BE2C (cell line): ENCODE measurements at regions not wholly inside any gene's neighbourhood (a gene's known extent, or its start where the extent isn't known, plus 50 kb on each side); places are given as distances from the start of the nearest gene placed in this dataset.

Source experiments
- DNase-seq: peaks from one replicate; pipeline ENCODE4 v3.0.0-alpha.2; 2020
- H3K27me3 ChIP-seq: fragments of 250-450 bp; sonication (Bioruptor Pico); 2 replicates; pipeline ENCODE4 v1.5.1; 2020; ENCODE audit warnings: mild to moderate bottlenecking
- H3K36me3 ChIP-seq: fragments of 250-450 bp; sonication (Bioruptor Pico); 2 replicates; pipeline ENCODE4 v1.5.1; 2020; ENCODE audit warnings: mild to moderate bottlenecking
- H3K4me1 ChIP-seq: fragments of 250-450 bp; sonication (Bioruptor Pico); 2 replicates; pipeline ENCODE4 v1.5.1; 2020
- H3K4me3 ChIP-seq: 2 replicates; pipeline ENCODE4 v1.5.1; 2011; ENCODE audit warnings: low read depth, low read length
- H3K9me3 ChIP-seq: fragments of 250-450 bp; sonication (Bioruptor Pico); 2 replicates; pipeline ENCODE4 v1.5.1; 2020
- TF ChIP-seq, protein P1 (sequence below): IDR thresholded peaks from 2 replicates; pipeline ENCODE4 v1.5.1; 2012; ENCODE audit warnings: mild to moderate bottlenecking, low read depth, low read length

DNA sequence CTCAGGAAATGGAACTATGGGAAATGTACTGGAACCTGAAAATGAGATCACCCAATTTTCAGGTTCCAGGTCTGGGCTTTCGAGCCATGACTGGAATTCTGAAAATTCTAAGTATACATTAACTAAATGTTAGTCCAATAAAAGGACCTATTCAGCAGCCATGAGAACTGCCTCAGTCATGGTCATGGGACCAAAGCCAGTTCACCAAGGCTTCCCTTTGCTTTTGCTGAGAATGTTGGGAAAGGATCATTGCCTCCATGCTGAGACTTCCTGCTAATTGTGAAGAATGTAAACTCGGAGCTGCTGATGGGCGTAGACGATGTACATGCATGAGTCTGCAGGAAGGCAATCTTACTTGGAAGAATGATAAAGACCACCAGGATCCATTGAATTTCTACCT lies 624.4 kb upstream of the SOX11 start:
- no peaks in the 10 kb centered on the region; the same call in 1 of the 2 replicates for H3K9me3 ChIP-seq
- no peaks in the 10 kb centered on the region for H3K36me3 ChIP-seq
- DNase-seq: no peak
- TF ChIP-seq, protein P1, sequence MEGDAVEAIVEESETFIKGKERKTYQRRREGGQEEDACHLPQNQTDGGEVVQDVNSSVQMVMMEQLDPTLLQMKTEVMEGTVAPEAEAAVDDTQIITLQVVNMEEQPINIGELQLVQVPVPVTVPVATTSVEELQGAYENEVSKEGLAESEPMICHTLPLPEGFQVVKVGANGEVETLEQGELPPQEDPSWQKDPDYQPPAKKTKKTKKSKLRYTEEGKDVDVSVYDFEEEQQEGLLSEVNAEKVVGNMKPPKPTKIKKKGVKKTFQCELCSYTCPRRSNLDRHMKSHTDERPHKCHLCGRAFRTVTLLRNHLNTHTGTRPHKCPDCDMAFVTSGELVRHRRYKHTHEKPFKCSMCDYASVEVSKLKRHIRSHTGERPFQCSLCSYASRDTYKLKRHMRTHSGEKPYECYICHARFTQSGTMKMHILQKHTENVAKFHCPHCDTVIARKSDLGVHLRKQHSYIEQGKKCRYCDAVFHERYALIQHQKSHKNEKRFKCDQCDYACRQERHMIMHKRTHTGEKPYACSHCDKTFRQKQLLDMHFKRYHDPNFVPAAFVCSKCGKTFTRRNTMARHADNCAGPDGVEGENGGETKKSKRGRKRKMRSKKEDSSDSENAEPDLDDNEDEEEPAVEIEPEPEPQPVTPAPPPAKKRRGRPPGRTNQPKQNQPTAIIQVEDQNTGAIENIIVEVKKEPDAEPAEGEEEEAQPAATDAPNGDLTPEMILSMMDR: no peak
- H3K27me3 ChIP-seq: no peaks in the 10 kb centered on the region
- H3K4me1 ChIP-seq: no peaks in the 10 kb centered on the region
- no peak overlapping the region for H3K4me3 ChIP-seq

DNA sequence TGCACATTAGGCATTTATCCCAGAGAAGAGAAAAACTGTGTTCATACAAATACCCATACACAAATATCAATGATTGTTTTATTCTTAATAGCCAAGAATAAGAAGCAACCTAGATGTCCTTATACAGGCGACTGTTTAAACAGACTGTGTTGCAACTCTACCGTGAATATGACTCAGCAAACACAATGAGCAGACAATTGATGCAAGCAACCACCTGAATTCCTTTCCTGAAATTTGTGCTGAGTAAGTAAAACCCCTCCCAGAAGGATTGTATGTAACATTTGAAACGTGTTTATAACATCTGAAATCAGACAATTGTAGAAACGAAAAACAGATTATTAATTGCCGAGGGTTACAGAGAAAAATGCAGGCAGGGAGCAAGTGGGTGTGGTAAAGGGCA lies 621.9 kb upstream of the SOX11 start:
- Histone ChIP-seq H3K9me3 (no peaks in the 10 kb centered on the region; the same call in 1 of the 2 replicates), H3K27me3 (no peaks in the 10 kb centered on the region), H3K4me1 (no peaks in the 10 kb centered on the region), H3K36me3 (no peaks in the 10 kb centered on the region), H3K4me3 (no peak overlapping the region)
- TF ChIP-seq, protein P1: no peak
- DNase-seq: no peak

DNA sequence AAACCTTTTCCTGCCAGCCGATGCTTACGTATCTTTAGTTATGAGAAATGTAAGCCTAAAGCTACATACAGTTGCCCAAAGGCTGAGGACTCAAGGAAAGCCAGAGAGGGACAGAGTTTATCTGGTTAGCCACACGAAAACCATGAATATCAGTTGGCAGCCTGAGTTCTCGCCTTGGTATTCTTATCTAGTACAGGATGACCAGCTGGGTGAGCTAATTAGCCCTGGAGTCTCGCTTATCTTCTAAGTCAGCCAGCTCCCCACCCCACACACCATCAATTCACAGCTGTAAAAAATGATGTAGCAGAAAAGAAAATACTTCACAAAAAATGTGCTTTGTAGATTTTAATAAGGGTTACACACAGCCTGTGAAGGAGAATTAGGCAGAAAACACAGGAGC lies 617.5 kb upstream of the SOX11 start:
- DNase-seq: no peak
- Histone ChIP-seq H3K4me1 (no peaks in the 10 kb centered on the region), H3K36me3 (no peaks in the 10 kb centered on the region), H3K9me3 (no peaks in the 10 kb centered on the region), H3K4me3 (no peak overlapping the region), H3K27me3 (no peaks in the 10 kb centered on the region)
- TF ChIP-seq, protein P1: no peak

DNA sequence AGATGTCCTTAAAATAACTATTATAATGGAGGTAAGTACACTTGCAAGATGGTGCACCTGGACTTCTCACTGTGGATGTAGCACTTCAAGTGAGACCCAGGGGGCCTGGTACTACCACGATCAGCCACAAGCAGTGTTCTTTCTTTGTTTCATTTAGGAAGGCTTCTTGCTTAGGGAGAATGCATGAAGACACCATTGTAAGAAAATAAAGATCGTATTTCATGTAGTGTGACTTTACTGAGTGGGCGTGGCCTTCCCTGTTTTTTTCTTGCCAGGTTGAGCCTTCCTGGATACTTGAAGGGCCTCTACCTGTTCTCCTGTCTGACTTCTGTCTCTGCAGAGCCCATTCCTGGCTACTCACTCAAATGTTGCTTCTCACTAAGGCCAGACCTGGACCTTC lies 615.6 kb upstream of the SOX11 start:
- no peak for DNase-seq
- Histone ChIP-seq H3K36me3 (no peaks in the 10 kb centered on the region), H3K4me3 (no peak overlapping the region), H3K4me1 (no peaks in the 10 kb centered on the region), H3K9me3 (no peaks in the 10 kb centered on the region), H3K27me3 (no peaks in the 10 kb centered on the region)
- TF ChIP-seq, protein P1: no peak

DNA sequence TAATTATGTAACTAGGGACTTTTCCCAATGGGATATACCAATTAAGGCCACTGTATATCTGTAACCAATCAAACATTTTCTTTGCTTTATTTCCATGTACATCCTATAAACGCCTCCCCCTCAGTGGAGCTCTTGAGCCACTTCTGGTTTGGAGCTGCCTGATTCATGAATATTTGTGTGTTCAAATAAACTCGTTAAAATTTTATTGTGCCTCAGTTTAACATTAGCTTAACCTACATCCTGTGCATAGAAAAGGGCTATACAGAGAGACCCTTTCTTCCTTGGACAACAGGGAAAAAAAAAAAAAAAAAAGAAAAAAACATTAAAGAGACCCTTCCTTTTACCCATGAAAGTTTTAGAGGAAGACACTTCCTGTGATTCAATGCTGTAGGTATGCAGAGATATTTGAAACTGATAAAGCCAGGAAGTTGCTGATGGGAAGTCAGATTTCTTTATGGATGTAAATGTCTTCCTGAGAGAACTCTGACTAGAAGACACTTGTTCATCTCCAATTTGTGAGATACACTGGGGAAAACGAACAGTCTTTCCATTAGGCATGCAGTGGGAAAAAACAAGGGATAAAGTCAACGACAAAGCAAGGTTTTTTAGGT lies 614.6 kb upstream of the SOX11 start:
- H3K36me3 ChIP-seq: no peaks in the 10 kb centered on the region
- no peaks in the 10 kb centered on the region for H3K27me3 ChIP-seq
- DNase-seq: no peak
- H3K4me1 ChIP-seq: no peaks in the 10 kb centered on the region
- H3K4me3 ChIP-seq: no peak overlapping the region
- TF ChIP-seq, protein P1: no peak
- no peaks in the 10 kb centered on the region for H3K9me3 ChIP-seq

DNA sequence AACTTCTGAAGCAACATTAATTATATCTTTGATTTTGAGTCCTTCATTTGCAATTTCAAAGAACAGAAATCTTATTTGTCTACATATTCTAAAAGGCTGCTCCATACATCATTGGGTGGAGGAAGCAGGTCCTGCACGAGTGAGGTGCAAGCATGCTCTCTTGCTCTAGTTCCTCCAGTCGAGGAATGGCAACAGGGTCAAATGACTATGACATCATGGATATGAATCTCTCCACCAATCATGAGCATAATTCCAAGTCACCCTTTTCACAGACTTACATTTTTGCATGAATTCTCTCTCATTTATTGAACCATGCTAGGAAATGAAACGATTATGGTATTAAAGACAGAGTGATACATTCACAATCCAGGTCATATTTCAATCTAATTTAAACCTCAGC lies 608.8 kb upstream of the SOX11 start:
- no peak overlapping the region for H3K4me3 ChIP-seq
- no peaks in the 10 kb centered on the region for H3K36me3 ChIP-seq
- H3K4me1 ChIP-seq: no peaks in the 10 kb centered on the region
- H3K27me3 ChIP-seq: no peaks in the 10 kb centered on the region
- DNase-seq: no peak
- H3K9me3 ChIP-seq: no peaks in the 10 kb centered on the region; the same call in 1 of the 2 replicates
- TF ChIP-seq, protein P1: no peak
